WTC11 (cell line): ENCODE measurements at regions not wholly inside any gene's neighbourhood (a gene's known extent, or its start where the extent isn't known, plus 50 kb on each side); places are given as distances from the start of the nearest gene placed in this dataset.

Experiments used
- ATAC-seq: fragments of 200-7000 bp; cut with Tn5 transposase; 2 replicates; pipeline ENCODE4 v1.10.0; 2021; ENCODE audit warnings: mild to moderate bottlenecking, moderate library complexity
- CTCF ChIA-PET: fragments of 300-600 bp; sonication (Branson Sonifier 250); formaldehyde crosslinking; loops from one replicate; lab custom pipeline; 2021; ENCODE audit warnings: antibody characterized with exemption; lab: Charles Lee
- POLR2A ChIA-PET: fragments of 350-600 bp; sonication (Branson Sonifier 250); formaldehyde crosslinking; loops from one replicate; lab custom pipeline; 2021; ENCODE audit warnings: antibody characterized with exemption; lab: Charles Lee
- DNase-seq: peaks from one replicate; pipeline ENCODE4 v3.0.0; 2021; ENCODE audit warnings: low spot score
- H3K27ac Mint-ChIP-seq: 2 replicates; pipeline ENCODE4 v1.8.0; 2021; ENCODE audit warnings: mixed read lengths
- H3K27me3 Mint-ChIP-seq: 2 replicates; pipeline ENCODE4 v1.8.0; 2021; ENCODE audit warnings: low read depth, mild to moderate bottlenecking, moderate library complexity, mixed read lengths
- H3K36me3 Mint-ChIP-seq: 2 replicates; pipeline ENCODE4 v1.8.0; 2021; ENCODE audit warnings: mixed read lengths
- H3K4me1 Mint-ChIP-seq: 2 replicates; pipeline ENCODE4 v1.8.0; 2022; ENCODE audit warnings: mixed read lengths
- H3K4me3 Mint-ChIP-seq: 2 replicates; pipeline ENCODE4 v1.8.0; 2021; ENCODE audit warnings: mild to moderate bottlenecking, moderate library complexity, mixed read lengths
- H3K9me3 Mint-ChIP-seq: 2 replicates; pipeline ENCODE4 v1.8.0; 2021; ENCODE audit warnings: mixed read lengths
- AFF4 ChIP-seq: sonication (generic); formaldehyde crosslinking; IDR thresholded peaks from 2 replicates; pipeline ENCODE4 v1.8.1; 2023; ENCODE audit warnings: mild to moderate bottlenecking, missing genetic modification reagents, borderline replicate concordance
- ATF6 ChIP-seq: sonication (generic); formaldehyde crosslinking; IDR thresholded peaks from 2 replicates; pipeline ENCODE4 v1.8.1; 2023; ENCODE audit warnings: mild to moderate bottlenecking, missing genetic modification reagents
- CBFB ChIP-seq: sonication (generic); formaldehyde crosslinking; IDR thresholded peaks from 2 replicates; pipeline ENCODE4 v1.8.1; 2022; ENCODE audit warnings: mild to moderate bottlenecking, low read depth, missing genetic modification reagents
- CDX4 ChIP-seq: fragments of 250-450 bp; sonication (Bioruptor Pico); IDR thresholded peaks from 2 replicates; pipeline ENCODE4 v1.9.0; 2021; ENCODE audit warnings: moderate library complexity, mild to moderate bottlenecking, inconsistent platforms, borderline replicate concordance
- E2F5 ChIP-seq: sonication (generic); formaldehyde crosslinking; IDR thresholded peaks from 2 replicates; pipeline ENCODE4 v1.8.1; 2022; ENCODE audit warnings: mild to moderate bottlenecking, moderate library complexity, missing genetic modification reagents
- ERG ChIP-seq: fragments of 250-450 bp; sonication (Bioruptor Pico); IDR thresholded peaks from 2 replicates; pipeline ENCODE4 v1.8.0; 2021; ENCODE audit warnings: mild to moderate bottlenecking
- JAZF1 ChIP-seq: fragments of 250-450 bp; sonication (Bioruptor Pico); IDR thresholded peaks from 2 replicates; pipeline ENCODE4 v1.9.0; 2021; ENCODE audit warnings: moderate library complexity, mild to moderate bottlenecking, inconsistent platforms
- MXD4 ChIP-seq: fragments of 250-450 bp; sonication (Bioruptor Pico); IDR thresholded peaks from 2 replicates; pipeline ENCODE4 v1.8.0; 2021; ENCODE audit warnings: mild to moderate bottlenecking, moderate library complexity, borderline replicate concordance
- NR1H2 ChIP-seq: sonication (generic); formaldehyde crosslinking; IDR thresholded peaks from 2 replicates; pipeline ENCODE4 v1.9.0; 2021; ENCODE audit warnings: mild to moderate bottlenecking, moderate library complexity, missing genetic modification reagents
- PRDM15 ChIP-seq: sonication (generic); formaldehyde crosslinking; IDR thresholded peaks from 2 replicates; pipeline ENCODE4 v1.8.0; 2022; ENCODE audit warnings: missing genetic modification reagents
- ZBTB43 ChIP-seq: sonication (generic); formaldehyde crosslinking; IDR thresholded peaks from 2 replicates; pipeline ENCODE4 v1.8.1; 2023; ENCODE audit warnings: mild to moderate bottlenecking, missing genetic modification reagents
- ZMAT4 ChIP-seq: fragments of 250-450 bp; sonication (Bioruptor Pico); IDR thresholded peaks from 2 replicates; pipeline ENCODE4 v1.9.0; 2021; ENCODE audit warnings: mild to moderate bottlenecking
- ZNF138 ChIP-seq: sonication (generic); formaldehyde crosslinking; conservative IDR thresholded peaks from 2 replicates; pipeline ENCODE4 v1.8.1; 2022; ENCODE audit warnings: mild to moderate bottlenecking, moderate library complexity, missing genetic modification reagents
- ZNF416 ChIP-seq: fragments of 250-450 bp; sonication (Bioruptor Pico); IDR thresholded peaks from 2 replicates; pipeline ENCODE4 v1.9.0; 2021; ENCODE audit warnings: mild to moderate bottlenecking, inconsistent platforms
- ZNF423 ChIP-seq: fragments of 250-450 bp; sonication (Bioruptor Pico); IDR thresholded peaks from 2 replicates; pipeline ENCODE4 v2.1.2; 2022; ENCODE audit warnings: mild to moderate bottlenecking, moderate library complexity
- ZNF512 ChIP-seq: sonication (generic); formaldehyde crosslinking; IDR thresholded peaks from 2 replicates; pipeline ENCODE4 v1.8.1; 2022; ENCODE audit warnings: missing genetic modification reagents, borderline replicate concordance

GRCh38 chr7:35420656-35421055 lies 166.8 kb upstream of the TBX20 start:
- POLR2A ChIA-PET = no interaction called here
- H3K27me3 Mint-ChIP-seq = peaks cover 35% of the 10 kb centered on the region
- CTCF ChIA-PET = no interaction called here
- DNase-seq (no peak), ATAC-seq (no peak)
- H3K4me1 Mint-ChIP-seq = no peaks in the 10 kb centered on the region
- TF ChIP-seq JAZF1 (CRISPR knock-in tag) = no peak
- TF ChIP-seq CBFB (CRISPR knock-in tag) = no peak
- no peak for TF ChIP-seq CDX4 (CRISPR knock-in tag)
- no peak for TF ChIP-seq ZBTB43 (CRISPR knock-in tag)
- TF ChIP-seq AFF4 (CRISPR knock-in tag) = no peak
- TF ChIP-seq NR1H2 (CRISPR knock-in tag) = no peak
- TF ChIP-seq ZNF512 (CRISPR knock-in tag) = no peak
- no peak for TF ChIP-seq PRDM15
- TF ChIP-seq ZNF416 = no peak
- no peak for TF ChIP-seq ZNF138 (CRISPR knock-in tag)
- no peak for TF ChIP-seq MXD4 (CRISPR knock-in tag)
- TF ChIP-seq E2F5 = no peak
- no peak for TF ChIP-seq ZMAT4
- H3K36me3 Mint-ChIP-seq = no peaks in the 10 kb centered on the region
- H3K9me3 Mint-ChIP-seq = peaks cover 9% of the 10 kb centered on the region
- no peak overlapping the region for H3K27ac Mint-ChIP-seq
- H3K4me3 Mint-ChIP-seq = no peak overlapping the region

- Mint-ChIP-seq H3K27me3 (peaks cover 40% of the 10 kb centered on the region), H3K27ac (no peak overlapping the region), H3K36me3 (no peaks in the 10 kb centered on the region), H3K9me3 (peaks cover 5% of the 10 kb centered on the region), H3K4me1 (no peaks in the 10 kb centered on the region), H3K4me3 (no peak overlapping the region)
- no peak for DNase-seq
- ChIA-PET CTCF (no interaction called here), POLR2A (no interaction called here)
- no peak for ATAC-seq
- TF ChIP-seq ZNF512 (CRISPR knock-in tag) (no peak), ERG (CRISPR knock-in tag) (no peak), ATF6 (CRISPR knock-in tag) (no peak), ZNF423 (CRISPR knock-in tag) (no peak)
Observed at GRCh38 chr7:35419391-35419755, 165.5 kb upstream of the TBX20 start.
